ENCODE measurements at regions not wholly inside any gene's neighbourhood (a gene's known extent, or its start where the extent isn't known, plus 50 kb on each side); places are given as distances from the start of the nearest gene placed in this dataset.

GRCh38 chr3:154029926-154030325 is 91.3 kb upstream of the ARHGEF26 start:
- H3K4me2 ChIP-seq (replicated peaks; ENCODE audit: extremely low read depth, low read length, poor library complexity, severe bottlenecking), result no peak overlapping the region
- H3K9ac ChIP-seq (ENCODE audit: insufficient read depth, low read length, poor library complexity, severe bottlenecking), result no peak overlapping the region
- H3K27ac Mint-ChIP-seq, result no peak overlapping the region

GRCh38 chr3:154034797-154035330 is 86.3 kb upstream of the ARHGEF26 start:
- Mint-ChIP-seq H3K27me3 (ENCODE audit: low read depth in 3 of 3) (no peaks in the 10 kb centered on the region), H3K27ac (no peak overlapping the region), H3K4me3 (no peak overlapping the region), H3K36me3 (no peaks in the 10 kb centered on the region), H3K9me3 (peaks cover 0 to 5% (median 0%) of the 10 kb centered on the region in 7 donors), H3K4me1 (no peaks in the 10 kb centered on the region)
- WGBS (ENCODE audit: insufficient coverage), result no CpG with 5 or more reads among the region's 2 CpGs
- Histone ChIP-seq H2AFZ (ENCODE audit: insufficient read depth, low read depth, low read length, poor library complexity, severe bottlenecking) (no peak overlapping the region), H4K20me1 (ENCODE audit: insufficient read depth, low read length) (no peaks in the 10 kb centered on the region), H3K4me2 (replicated peaks; ENCODE audit: extremely low read depth, low read length, poor library complexity, severe bottlenecking) (no peak overlapping the region), H3K9me3 (replicated peaks in 1 of 2; ENCODE audit: control insufficient read depth in 1 of 2, insufficient read depth in 1 of 2, low read length in 2 of 2) (no peaks in the 10 kb centered on the region), H3K4me1 (ENCODE audit: control insufficient read depth in 1 of 2, insufficient read depth in 2 of 2, low read length in 2 of 2) (no peaks in the 10 kb centered on the region), H3K4me3 (replicated peaks in 1 of 3; ENCODE audit: low read depth in 2 of 3, low read length in 3 of 3) (no peak overlapping the region), H3K9ac (ENCODE audit: insufficient read depth, low read length, poor library complexity, severe bottlenecking) (no peak overlapping the region), H3K27me3 (ENCODE audit: control insufficient read depth in 2 of 2, insufficient read depth in 2 of 2, low read length in 2 of 2) (no peaks in the 10 kb centered on the region), H3K79me2 (ENCODE audit: insufficient read depth, low read length) (no peaks in the 10 kb centered on the region), H3K36me3 (replicated peaks in 1 of 2; ENCODE audit: control insufficient read depth in 1 of 2, insufficient read depth in 2 of 2, low read length in 2 of 2) (no peaks in the 10 kb centered on the region), H3K27ac (ENCODE audit: low read depth in 1 of 2, low read length in 2 of 2) (no peak overlapping the region)
- no peak for DNase-seq
- intact Hi-C loops (cut with micrococcal nuclease), result no loop called here
- no peak for TF ChIP-seq CTCF (IDR thresholded peaks at IDR 0.05)

More at GRCh38 chr3:154029926-154030325, 91.3 kb upstream of the ARHGEF26 start:
- Histone ChIP-seq H3K79me2 (ENCODE audit: insufficient read depth, low read length) (no peaks in the 10 kb centered on the region), H3K27ac (ENCODE audit: low read depth in 1 of 2, low read length in 2 of 2) (no peak overlapping the region), H3K9me3 (replicated peaks in 1 of 2; ENCODE audit: control insufficient read depth in 1 of 2, insufficient read depth in 1 of 2, low read length in 2 of 2) (no peaks in the 10 kb centered on the region), H2AFZ (ENCODE audit: insufficient read depth, low read depth, low read length, poor library complexity, severe bottlenecking) (no peak overlapping the region), H3K27me3 (ENCODE audit: control insufficient read depth in 2 of 2, insufficient read depth in 2 of 2, low read length in 2 of 2) (no peaks in the 10 kb centered on the region), H3K4me3 (replicated peaks in 1 of 3; ENCODE audit: low read depth in 2 of 3, low read length in 3 of 3) (no peak overlapping the region), H3K36me3 (replicated peaks in 1 of 2; ENCODE audit: control insufficient read depth in 1 of 2, insufficient read depth in 2 of 2, low read length in 2 of 2) (no peaks in the 10 kb centered on the region), H3K4me1 (ENCODE audit: control insufficient read depth in 1 of 2, insufficient read depth in 2 of 2, low read length in 2 of 2) (no peaks in the 10 kb centered on the region), H4K20me1 (ENCODE audit: insufficient read depth, low read length) (no peaks in the 10 kb centered on the region)
- no peak overlapping the region for H3K4me3 Mint-ChIP-seq
- no peak for DNase-seq
- peaks cover 0 to 5% (median 0%) of the 10 kb centered on the region in 7 donors for H3K9me3 Mint-ChIP-seq
- H3K36me3 Mint-ChIP-seq, result no peaks in the 10 kb centered on the region
- intact Hi-C loops (cut with micrococcal nuclease), result no loop called here
- no peaks in the 10 kb centered on the region for H3K4me1 Mint-ChIP-seq
- WGBS (ENCODE audit: insufficient coverage), result 44% methylated on average over 2 of the region's 4 CpGs
- TF ChIP-seq CTCF (IDR thresholded peaks at IDR 0.05), result no peak
- H3K27me3 Mint-ChIP-seq (ENCODE audit: low read depth in 3 of 3), result no peaks in the 10 kb centered on the region

Measured in CD14-positive monocyte (primary cell).